Astrocyte (in vitro differentiated cells and primary cell): ENCODE measurements at regions not wholly inside any gene's neighbourhood (a gene's known extent, or its start where the extent isn't known, plus 50 kb on each side); places are given as distances from the start of the nearest gene placed in this dataset.

Experiments
- CTCF ChIP-seq: IDR thresholded peaks from 2 replicates; pipeline ENCODE4 v1.5.1; 2011; ENCODE audit warnings: low read depth, mild to moderate bottlenecking, inconsistent platforms, low read length, moderate library complexity; ENCODE audit not compliant: insufficient read depth
- EZH2 ChIP-seq: IDR thresholded peaks from 2 replicates; pipeline ENCODE4 v1.6.1; 2012; ENCODE audit warnings: mild to moderate bottlenecking, low read length, inconsistent platforms; ENCODE audit not compliant: insufficient read depth

GRCh38 chr13:83546476-83546875 is 335.8 kb downstream of the SLITRK1 start:
- TF ChIP-seq CTCF (no peak), EZH2 (no peak)
